ENCODE measurements at regions not wholly inside any gene's neighbourhood (a gene's known extent, or its start where the extent isn't known, plus 50 kb on each side); places are given as distances from the start of the nearest gene placed in this dataset.

- TF ChIP-seq EP300 (IDR thresholded peaks at IDR 0.05; ENCODE audit: borderline replicate concordance), result no peak
- TF ChIP-seq, protein P1, sequence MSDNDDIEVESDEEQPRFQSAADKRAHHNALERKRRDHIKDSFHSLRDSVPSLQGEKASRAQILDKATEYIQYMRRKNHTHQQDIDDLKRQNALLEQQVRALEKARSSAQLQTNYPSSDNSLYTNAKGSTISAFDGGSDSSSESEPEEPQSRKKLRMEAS (IDR thresholded peaks at IDR 0.05), result no peak
- TF ChIP-seq YY1 (IDR thresholded peaks at IDR 0.05; ENCODE audit: low read depth), result no peak
- no peak for TF ChIP-seq CEBPB (IDR thresholded peaks at IDR 0.05)
- TF ChIP-seq RAD21 (IDR thresholded peaks at IDR 0.05; ENCODE audit: low read depth), result no peak
- TF ChIP-seq, protein P2, sequence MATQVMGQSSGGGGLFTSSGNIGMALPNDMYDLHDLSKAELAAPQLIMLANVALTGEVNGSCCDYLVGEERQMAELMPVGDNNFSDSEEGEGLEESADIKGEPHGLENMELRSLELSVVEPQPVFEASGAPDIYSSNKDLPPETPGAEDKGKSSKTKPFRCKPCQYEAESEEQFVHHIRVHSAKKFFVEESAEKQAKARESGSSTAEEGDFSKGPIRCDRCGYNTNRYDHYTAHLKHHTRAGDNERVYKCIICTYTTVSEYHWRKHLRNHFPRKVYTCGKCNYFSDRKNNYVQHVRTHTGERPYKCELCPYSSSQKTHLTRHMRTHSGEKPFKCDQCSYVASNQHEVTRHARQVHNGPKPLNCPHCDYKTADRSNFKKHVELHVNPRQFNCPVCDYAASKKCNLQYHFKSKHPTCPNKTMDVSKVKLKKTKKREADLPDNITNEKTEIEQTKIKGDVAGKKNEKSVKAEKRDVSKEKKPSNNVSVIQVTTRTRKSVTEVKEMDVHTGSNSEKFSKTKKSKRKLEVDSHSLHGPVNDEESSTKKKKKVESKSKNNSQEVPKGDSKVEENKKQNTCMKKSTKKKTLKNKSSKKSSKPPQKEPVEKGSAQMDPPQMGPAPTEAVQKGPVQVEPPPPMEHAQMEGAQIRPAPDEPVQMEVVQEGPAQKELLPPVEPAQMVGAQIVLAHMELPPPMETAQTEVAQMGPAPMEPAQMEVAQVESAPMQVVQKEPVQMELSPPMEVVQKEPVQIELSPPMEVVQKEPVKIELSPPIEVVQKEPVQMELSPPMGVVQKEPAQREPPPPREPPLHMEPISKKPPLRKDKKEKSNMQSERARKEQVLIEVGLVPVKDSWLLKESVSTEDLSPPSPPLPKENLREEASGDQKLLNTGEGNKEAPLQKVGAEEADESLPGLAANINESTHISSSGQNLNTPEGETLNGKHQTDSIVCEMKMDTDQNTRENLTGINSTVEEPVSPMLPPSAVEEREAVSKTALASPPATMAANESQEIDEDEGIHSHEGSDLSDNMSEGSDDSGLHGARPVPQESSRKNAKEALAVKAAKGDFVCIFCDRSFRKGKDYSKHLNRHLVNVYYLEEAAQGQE (IDR thresholded peaks at IDR 0.05; ENCODE audit: low read depth), result no peak
- TF ChIP-seq TEAD4 (IDR thresholded peaks at IDR 0.05), result no peak
- TF ChIP-seq CREB1 (IDR thresholded peaks at IDR 0.05; ENCODE audit: low read depth), result no peak
Measured at GRCh38 chr1:59013928-59014279, 230.1 kb upstream of the JUN start.

Measured in Ishikawa (cell line).